ENCODE measurements at regions not wholly inside any gene's neighbourhood (a gene's known extent, or its start where the extent isn't known, plus 50 kb on each side); places are given as distances from the start of the nearest gene placed in this dataset.

DNA sequence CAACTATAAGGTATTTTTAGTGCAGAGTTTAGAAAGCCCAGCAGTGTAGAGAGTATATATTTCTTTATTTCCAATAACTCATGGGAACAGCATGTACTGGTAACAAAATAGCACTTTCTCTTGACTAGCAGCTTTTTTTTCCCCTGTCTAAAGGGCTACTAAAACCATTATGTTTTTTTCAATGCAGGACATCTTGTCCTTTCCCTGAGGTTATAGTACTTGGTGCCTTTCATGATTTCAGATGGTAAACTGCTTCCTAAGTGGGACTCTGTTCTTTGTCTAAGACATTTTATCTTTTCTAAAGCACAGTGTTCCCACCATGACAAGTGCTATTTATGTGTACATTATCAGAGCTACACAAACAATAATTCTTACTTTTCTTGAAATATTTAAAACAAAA lies 122.3 kb downstream of the SLC24A2 start:
- TF ChIP-seq, protein P1, sequence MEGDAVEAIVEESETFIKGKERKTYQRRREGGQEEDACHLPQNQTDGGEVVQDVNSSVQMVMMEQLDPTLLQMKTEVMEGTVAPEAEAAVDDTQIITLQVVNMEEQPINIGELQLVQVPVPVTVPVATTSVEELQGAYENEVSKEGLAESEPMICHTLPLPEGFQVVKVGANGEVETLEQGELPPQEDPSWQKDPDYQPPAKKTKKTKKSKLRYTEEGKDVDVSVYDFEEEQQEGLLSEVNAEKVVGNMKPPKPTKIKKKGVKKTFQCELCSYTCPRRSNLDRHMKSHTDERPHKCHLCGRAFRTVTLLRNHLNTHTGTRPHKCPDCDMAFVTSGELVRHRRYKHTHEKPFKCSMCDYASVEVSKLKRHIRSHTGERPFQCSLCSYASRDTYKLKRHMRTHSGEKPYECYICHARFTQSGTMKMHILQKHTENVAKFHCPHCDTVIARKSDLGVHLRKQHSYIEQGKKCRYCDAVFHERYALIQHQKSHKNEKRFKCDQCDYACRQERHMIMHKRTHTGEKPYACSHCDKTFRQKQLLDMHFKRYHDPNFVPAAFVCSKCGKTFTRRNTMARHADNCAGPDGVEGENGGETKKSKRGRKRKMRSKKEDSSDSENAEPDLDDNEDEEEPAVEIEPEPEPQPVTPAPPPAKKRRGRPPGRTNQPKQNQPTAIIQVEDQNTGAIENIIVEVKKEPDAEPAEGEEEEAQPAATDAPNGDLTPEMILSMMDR (IDR thresholded peaks at IDR 0.05; ENCODE audit: low read length) = no peak
- no peak for TF ChIP-seq EZH2 (IDR thresholded peaks at IDR 0.05; ENCODE audit: borderline replicate concordance, low read length)
